NCI-H82 (cell line): ENCODE measurements at regions not wholly inside any gene's neighbourhood (a gene's known extent, or its start where the extent isn't known, plus 50 kb on each side); places are given as distances from the start of the nearest gene placed in this dataset.

Experiments
- DNase-seq: peaks from one replicate; lab custom pipeline; 2025; lab: John Stamatoyannopoulos, UW

- peak; percentile 90 for DNase-seq
Measured at GRCh38 chr6:157756708-157757429, 66.2 kb upstream of the SNX9 start.

DNA sequence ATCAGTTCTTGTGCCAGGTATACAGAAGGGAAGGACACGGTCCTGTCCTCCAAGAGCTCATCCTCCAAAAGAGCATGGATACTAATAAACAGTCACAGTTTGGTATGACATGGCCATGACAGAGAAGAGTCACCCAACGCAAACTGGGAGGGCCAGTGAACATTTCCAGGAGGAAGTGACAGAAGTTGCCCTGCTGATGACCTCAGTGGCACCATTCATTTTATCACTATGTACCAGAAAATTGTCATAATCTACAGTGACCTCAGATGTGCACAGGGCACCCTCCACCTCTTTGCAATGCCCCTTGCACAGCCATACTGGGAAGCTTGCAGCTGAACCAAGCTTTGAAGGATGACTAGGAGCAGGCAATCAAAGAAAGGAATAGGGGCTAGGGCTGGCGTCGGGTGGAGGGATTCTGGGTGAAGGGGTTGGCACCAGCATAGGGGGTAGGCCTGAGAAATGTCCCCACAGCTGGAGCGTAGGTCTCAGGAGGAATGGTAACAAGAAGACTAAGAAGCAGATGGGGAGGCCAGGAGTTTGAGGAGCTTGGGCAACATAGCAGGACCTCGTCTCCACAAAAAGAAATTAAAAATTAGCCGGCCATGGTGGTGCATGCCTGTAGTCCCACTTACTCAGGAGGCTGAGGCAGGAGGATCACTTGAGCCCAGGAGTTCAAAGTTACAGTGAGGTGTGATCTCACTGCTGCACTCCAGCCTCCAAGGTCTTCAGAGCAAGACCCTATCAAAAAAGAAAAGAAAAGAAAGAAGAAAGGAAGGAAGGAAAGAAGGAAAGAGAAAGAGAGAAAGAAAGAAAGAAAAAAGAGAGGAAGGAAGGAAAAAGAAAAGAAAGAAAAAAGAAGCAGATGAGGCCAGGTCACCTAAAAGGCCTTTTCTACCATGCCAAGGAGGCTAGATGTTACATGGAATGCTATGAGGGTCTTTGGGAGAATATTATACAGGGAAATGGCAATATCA, 65.3 kb upstream of the SNX9 start:
- no peak for DNase-seq

GRCh38 chr6:157758516-157759023, 64.5 kb upstream of the SNX9 start:
- DNase-seq = no peak

DNA sequence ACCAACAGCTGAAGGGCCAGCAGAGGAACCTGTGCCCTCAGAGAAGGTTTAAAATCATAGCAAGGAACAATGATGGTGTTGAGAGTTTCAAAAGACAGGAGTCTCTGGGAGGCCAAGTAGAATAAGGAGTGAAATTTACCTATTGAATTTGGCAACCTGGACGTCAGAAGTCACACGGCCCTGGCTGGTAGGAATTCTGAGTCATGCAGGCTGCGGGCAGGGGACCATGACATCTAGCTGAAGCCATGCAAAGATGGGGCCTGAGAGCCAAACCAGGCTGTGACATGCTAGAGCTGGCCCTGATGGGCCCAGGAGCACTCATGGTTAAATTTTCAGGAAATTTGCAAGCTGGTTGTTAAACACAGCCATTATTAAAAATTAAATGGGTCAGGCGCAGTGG, 64.0 kb upstream of the SNX9 start:
- no peak for DNase-seq

DNA sequence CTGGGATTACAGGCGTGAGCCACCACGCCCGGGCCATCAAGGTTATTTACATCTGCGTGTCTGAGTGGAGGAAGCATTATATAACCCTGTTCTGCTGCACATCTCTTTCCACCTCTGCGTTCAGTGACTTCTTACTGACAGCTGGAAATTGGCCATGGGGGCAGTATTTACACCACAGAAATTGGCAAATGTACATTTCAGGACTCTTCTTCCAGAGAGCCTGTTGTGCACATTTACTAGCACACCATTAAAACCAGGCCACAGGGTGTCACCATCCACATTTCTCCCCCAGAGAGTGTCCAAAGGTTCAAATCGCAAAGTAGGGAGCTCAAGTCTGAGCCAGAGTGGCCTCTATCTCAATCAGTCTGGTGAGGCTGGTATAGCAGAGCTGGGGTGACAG, 62.9 kb upstream of the SNX9 start:
- DNase-seq = no peak

GRCh38 chr6:157760589-157761330, 62.3 kb upstream of the SNX9 start:
- no peak for DNase-seq

- no peak for DNase-seq
Measured at GRCh38 chr6:157761331-157761921, 61.6 kb upstream of the SNX9 start.

- no peak for DNase-seq
Measured at GRCh38 chr6:157761926-157762325, 61.1 kb upstream of the SNX9 start.

DNA sequence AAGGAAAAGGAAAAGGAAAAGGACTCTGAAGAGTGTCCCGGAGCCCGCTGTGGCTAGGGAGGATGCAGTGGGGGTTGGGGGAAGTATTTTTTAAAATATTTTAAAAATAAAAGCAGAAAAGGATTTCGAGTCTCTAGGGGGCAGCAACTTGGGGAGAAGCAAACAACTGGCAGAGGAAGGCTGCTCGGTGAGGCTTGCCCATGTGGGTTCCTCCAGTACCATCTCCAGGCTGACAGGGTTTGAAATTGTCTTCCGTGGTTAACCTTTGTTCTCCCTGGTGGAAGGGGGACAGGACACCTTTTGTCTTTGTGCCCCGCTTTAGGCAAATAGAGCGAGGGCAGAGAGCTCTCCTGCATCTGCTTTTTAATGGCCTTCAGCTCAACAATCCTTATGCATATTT, 60.4 kb upstream of the SNX9 start:
- DNase-seq = no peak

- DNase-seq = no peak
Measured at GRCh38 chr6:157763129-157763903, 59.7 kb upstream of the SNX9 start.

GRCh38 chr6:157763904-157764177, 59.2 kb upstream of the SNX9 start:
- no peak for DNase-seq

DNA sequence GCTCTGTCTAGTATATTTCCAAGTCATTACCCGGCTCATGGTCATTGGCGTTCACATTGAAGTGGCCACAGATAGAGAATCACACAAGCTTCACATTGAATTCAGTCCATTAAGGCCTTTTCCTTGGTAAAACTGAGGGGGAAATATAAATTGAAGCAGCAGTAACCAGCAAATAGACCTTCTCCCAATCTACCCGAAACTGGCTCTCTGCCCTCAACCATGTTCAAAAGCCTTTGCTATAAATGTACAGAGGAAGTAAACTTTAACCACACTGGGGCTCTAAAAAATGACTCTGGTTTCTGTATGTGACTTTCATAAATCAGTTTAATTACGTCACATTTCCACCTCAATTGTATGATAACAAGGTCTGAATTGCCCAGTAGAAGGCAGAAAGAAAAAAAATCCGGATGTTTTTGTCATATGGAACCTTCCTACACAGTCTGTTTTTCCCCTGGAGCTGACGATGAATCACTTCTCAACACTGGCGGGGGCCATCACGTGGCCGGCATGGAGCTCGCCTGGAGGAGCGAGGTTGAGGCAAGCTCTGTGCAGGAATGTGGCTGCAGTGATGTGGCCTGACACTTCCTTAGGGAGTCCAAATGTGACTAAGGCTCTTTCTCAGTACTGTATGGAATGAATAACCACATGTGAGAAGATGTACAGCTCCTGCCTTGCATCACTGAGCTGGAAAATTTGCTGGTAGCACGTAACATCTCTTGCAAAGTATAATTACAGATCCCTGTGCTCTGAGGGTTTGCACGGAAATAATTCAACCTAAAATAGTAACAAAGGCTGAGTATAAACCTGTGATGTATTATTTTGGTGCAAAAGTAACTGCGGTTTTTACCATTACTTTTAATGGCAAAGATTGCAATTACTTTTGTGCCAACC, 58.6 kb upstream of the SNX9 start:
- no peak for DNase-seq

GRCh38 chr6:157766901-157767774, 55.9 kb upstream of the SNX9 start:
- no peak for DNase-seq

DNA sequence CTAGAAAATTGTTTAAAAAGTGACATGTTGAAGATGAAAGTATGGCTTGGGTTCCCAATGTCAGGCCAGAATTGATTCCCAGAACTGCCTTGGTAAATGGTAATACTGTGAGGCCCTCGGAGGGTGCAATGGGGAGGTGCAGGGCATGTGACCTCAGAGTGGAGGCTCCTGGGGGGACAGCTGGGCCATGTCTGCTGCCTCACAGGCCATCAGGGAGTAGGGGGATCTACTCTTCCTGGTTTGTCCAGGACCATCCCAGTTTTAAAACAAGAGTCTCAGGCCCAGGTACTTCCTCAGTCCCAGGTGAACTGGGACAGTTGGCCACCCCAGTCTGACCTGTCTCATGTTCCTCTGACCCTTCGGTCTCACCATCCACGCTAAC, 55.3 kb upstream of the SNX9 start:
- DNase-seq = no peak

DNA sequence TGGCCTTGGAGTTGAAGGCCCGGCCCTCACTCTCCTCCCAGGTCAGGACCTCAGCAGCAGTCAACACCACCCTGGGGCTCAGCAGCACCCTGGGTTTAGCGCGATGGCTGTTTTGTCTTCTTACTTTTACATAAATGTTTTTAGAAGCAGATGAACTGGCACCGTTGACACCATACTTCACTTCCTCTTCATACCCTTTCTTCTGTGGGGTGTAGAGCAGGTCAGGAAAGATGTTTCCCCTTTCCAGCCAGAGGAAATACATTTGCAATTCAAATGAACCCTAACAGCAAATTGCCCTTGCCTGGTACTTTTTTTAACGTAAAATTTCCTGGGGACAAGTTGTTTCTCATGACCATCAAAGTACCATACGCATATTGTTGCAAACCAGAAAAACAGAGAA, 54.7 kb upstream of the SNX9 start:
- DNase-seq = no peak

DNA sequence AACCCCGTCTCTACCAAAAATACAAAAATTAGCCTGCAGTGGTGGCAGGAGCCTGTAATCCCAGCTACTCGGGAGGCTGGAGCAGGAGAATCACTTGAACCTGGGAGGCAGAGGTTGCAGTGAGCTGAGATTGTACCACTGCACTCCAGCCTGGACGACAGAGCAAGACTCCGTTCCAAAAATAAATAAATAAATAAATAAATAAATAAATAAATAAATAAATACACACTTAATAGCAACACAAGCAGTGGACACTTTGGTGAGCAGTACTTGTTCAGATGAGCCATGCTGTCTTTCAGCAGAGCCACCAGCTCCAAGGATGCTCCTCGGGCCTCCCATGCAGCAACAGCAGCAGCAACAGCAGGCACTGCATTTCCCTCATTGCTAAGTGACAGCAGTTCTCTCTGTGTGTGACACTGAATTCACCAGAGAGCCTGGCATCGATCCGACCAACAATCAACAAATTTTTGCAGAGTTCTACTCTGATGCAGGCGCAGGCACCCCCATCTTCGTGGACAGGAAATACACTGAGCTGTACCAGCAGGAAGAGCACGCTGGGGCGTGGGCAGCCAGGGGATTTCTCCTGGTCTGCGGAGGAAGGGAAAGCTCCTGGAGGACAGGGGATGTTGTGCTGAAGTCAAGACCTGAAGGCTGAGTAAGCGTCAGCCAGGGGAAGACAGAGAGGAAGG, 54.0 kb upstream of the SNX9 start:
- DNase-seq = no peak

DNA sequence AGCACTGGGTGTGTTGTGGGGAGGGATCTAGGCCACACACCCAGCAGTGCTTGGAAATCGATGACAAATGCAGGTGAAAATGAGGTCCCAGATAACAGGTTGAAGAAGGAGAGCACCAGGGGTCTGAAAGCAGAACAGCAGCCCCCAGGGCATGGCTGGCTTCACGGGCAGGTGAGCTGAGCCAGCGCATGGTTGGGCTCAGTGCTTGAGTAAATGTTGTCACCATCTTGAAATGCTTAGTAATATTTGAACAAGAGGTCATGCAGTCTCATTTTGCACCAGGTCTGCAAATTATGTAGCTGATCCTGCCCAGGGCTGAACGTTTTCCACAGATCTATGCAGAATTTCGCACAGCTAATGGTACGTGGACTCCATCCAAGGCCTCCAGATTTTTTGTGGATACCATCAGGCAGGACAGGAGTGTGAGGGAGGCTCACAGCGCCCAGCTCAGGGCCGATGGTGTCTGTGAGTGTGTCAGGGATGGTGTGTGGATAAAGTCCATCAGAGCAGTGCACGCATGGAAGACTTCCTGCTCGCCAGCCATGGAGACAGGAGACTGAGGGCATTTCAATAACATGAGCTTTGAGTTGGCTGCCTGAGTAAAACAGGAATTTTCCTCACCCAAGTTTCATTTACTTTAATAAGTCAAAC, 53.1 kb upstream of the SNX9 start:
- DNase-seq = no peak

- DNase-seq = no peak
Measured at GRCh38 chr6:157770946-157771345, 52.1 kb upstream of the SNX9 start.
